Progenitor cell of endocrine pancreas (in vitro differentiated cells): ENCODE measurements at regions not wholly inside any gene's neighbourhood (a gene's known extent, or its start where the extent isn't known, plus 50 kb on each side); places are given as distances from the start of the nearest gene placed in this dataset.

Source experiments
- DNase-seq: peaks from one replicate; pipeline ENCODE4 v3.0.0; 2021; ENCODE audit warnings: low spot score; ENCODE audit not compliant: unreplicated experiment
- H3K27ac Mint-ChIP-seq: 2 replicates; pipeline ENCODE4 v1.8.0; 2021; ENCODE audit warnings: mild to moderate bottlenecking, moderate library complexity, mixed read lengths
- H3K27me3 Mint-ChIP-seq: 2 replicates; pipeline ENCODE4 v1.8.0; 2021; ENCODE audit warnings: mixed read lengths
- H3K36me3 Mint-ChIP-seq: 2 replicates; pipeline ENCODE4 v1.8.0; 2022; ENCODE audit warnings: mixed read lengths; ENCODE audit not compliant: insufficient read depth
- H3K4me1 Mint-ChIP-seq: 2 replicates; pipeline ENCODE4 v1.8.0; 2021; ENCODE audit warnings: low read depth, mixed read lengths
- H3K4me3 Mint-ChIP-seq: 2 replicates; pipeline ENCODE4 v1.8.0; 2021; ENCODE audit warnings: low read depth, mild to moderate bottlenecking, moderate library complexity, mixed read lengths
- H3K9me3 Mint-ChIP-seq: 2 replicates; pipeline ENCODE4 v1.8.0; 2021; ENCODE audit warnings: low read depth, mixed read lengths
- CTCF ChIP-seq: fragments of 200-600 bp; sonication (generic); IDR thresholded peaks from one replicate; pipeline ENCODE4 v1.5.0; 2021; ENCODE audit warnings: antibody characterized with exemption, mild to moderate bottlenecking; ENCODE audit not compliant: unreplicated experiment

- Mint-ChIP-seq H3K27me3 (no peaks in the 10 kb centered on the region), H3K27ac (peak overlapping the region; percentile 40), H3K4me3 (peak overlapping the region; percentile 74), H3K4me1 (peaks cover 5% of the 10 kb centered on the region), H3K36me3 (no peaks in the 10 kb centered on the region), H3K9me3 (peaks cover 3% of the 10 kb centered on the region)
- no peak for TF ChIP-seq CTCF
- no peak for DNase-seq
These were observed 57.5 kb upstream of the MSTN start for GRCh38 chr2:190119923-190120590.

DNA sequence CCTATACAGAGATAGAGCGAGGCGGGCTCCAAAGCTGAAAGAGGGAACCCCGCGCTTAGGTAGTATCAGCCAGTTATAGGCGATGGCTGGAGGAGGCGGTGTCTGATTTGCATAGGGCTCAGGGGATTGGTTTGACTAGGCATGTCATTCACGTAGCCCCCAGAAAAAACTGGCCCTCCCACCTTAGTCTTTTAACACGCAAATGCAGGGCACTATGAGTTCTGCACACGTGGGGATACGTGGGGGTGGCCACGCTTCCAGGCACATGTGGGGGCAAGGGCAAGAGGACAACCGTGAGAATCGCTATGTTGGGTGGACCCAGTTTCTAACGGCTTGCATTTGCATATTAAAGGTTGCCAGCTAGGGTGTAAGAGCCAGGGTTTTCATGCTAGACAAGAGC is 56.7 kb upstream of the MSTN start:
- no peak for TF ChIP-seq CTCF
- H3K4me3 Mint-ChIP-seq = peak overlapping the region; percentile 74
- peaks cover 3% of the 10 kb centered on the region for H3K9me3 Mint-ChIP-seq
- H3K27me3 Mint-ChIP-seq = no peaks in the 10 kb centered on the region
- H3K4me1 Mint-ChIP-seq = peaks cover 5% of the 10 kb centered on the region
- DNase-seq = peak; percentile 11
- H3K27ac Mint-ChIP-seq = no peak overlapping the region
- peaks cover 2% of the 10 kb centered on the region for H3K36me3 Mint-ChIP-seq

DNA sequence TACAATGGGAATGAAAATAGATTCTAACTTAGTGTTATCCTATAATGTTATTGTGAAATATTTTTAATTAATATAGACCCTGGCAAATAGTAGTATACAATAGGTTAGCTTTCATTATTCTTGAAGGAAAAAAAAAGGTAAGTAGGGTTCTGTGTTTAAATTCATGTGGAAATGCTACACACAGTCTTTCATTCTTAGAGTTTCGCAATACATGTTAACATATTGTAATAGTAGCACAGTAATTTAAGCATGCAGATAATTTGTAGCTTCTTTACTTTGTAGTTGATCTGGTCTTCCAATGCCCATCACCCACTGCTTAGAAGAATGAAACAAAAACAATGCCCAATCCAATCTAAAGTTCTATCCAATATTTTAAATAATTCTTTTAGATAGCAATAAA is 54.8 kb upstream of the MSTN start:
- Mint-ChIP-seq H3K4me1 (peaks cover 5% of the 10 kb centered on the region), H3K36me3 (peaks cover 2% of the 10 kb centered on the region), H3K27me3 (no peaks in the 10 kb centered on the region), H3K9me3 (peaks cover 3% of the 10 kb centered on the region), H3K4me3 (no peak overlapping the region), H3K27ac (no peak overlapping the region)
- no peak for TF ChIP-seq CTCF
- DNase-seq = no peak

DNA sequence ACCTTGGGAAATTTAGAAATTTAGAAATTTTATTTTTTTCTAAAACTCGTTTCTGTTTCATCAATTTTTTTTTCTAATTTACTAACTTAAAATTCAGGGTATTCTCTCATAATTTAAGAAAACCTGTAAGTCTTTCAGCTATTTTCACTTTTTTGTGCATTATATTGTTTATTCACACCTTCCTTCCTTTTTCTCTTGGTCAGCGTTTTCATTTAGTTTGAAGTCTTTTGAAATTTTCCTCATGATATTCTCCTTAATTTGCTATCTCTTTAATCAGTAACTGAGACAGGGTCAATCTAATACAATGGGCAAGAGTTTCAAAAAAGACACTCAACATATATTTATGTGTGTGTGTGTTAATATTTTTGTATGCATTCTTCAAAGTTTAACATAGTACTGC is 50.5 kb upstream of the MSTN start:
- Mint-ChIP-seq H3K36me3 (peaks cover 2% of the 10 kb centered on the region), H3K4me1 (no peaks in the 10 kb centered on the region), H3K27me3 (no peaks in the 10 kb centered on the region), H3K9me3 (peaks cover 3% of the 10 kb centered on the region), H3K4me3 (no peak overlapping the region), H3K27ac (no peak overlapping the region)
- DNase-seq = no peak
- no peak for TF ChIP-seq CTCF
